Endothelial cell of hepatic sinusoid (primary cell): ENCODE measurements at regions not wholly inside any gene's neighbourhood (a gene's known extent, or its start where the extent isn't known, plus 50 kb on each side); places are given as distances from the start of the nearest gene placed in this dataset.

Experiments used
- in situ Hi-C: cut with HindIII; loops from 2 replicates; pipeline ENCODE4 v1.10.0; 2017; ENCODE audit warnings: low sequenced_read_pairs

- in situ Hi-C loops: no loop called here
These were observed 50.6 kb upstream of the RBFOX3 start for GRCh38 chr17:79661292-79662041.
